Glomerular endothelial cell (primary cell): ENCODE measurements at regions not wholly inside any gene's neighbourhood (a gene's known extent, or its start where the extent isn't known, plus 50 kb on each side); places are given as distances from the start of the nearest gene placed in this dataset.

ENCODE experiments used
- DNase-seq: peaks from one replicate; pipeline ENCODE4 v3.0.0-alpha.2; 2011; ENCODE audit warnings: low read depth, low spot score; ENCODE audit errors: extremely low read depth

GRCh38 chr7:155198901-155199845 lies 98.5 kb upstream of the INSIG1 start:
- DNase-seq, result no peak

DNA sequence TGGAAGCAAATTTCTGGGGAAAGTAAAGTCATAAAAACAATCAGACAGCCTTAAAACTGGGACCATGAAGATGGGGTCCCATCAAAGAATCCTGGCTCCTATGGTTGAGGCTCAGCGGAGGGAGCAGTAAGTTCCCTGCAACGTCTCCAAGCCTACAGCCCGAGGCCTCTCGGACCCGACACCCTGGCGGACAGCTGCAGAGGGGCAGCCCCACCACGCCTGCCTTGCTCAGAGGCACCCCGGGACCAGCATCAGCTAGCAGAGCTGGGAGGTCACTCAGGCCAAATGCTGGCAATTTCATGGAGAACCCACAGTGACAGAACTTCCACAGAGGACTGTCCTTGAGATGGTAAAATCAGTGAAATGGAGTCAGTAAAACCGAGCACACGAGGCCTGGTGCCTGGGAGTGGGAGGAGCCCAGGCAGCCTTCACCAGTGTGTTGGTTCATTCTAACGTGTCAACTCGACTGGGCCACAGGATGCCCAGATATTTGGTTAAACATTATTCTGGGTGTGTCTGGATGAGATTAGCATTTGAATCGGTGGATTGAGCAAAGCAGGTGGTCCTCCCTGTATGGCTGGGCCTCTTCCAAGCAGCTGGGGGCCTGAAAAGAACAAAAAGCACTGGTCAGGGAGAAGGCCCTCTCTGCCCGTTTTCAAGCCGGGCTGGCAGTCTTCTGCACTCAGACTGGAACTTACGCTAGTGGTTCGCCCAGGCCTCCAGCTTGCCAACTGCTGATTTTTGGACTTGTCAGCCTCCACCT lies 96.2 kb upstream of the INSIG1 start:
- DNase-seq, result no peak

GRCh38 chr7:155202106-155202871 lies 95.4 kb upstream of the INSIG1 start:
- no peak for DNase-seq

DNA sequence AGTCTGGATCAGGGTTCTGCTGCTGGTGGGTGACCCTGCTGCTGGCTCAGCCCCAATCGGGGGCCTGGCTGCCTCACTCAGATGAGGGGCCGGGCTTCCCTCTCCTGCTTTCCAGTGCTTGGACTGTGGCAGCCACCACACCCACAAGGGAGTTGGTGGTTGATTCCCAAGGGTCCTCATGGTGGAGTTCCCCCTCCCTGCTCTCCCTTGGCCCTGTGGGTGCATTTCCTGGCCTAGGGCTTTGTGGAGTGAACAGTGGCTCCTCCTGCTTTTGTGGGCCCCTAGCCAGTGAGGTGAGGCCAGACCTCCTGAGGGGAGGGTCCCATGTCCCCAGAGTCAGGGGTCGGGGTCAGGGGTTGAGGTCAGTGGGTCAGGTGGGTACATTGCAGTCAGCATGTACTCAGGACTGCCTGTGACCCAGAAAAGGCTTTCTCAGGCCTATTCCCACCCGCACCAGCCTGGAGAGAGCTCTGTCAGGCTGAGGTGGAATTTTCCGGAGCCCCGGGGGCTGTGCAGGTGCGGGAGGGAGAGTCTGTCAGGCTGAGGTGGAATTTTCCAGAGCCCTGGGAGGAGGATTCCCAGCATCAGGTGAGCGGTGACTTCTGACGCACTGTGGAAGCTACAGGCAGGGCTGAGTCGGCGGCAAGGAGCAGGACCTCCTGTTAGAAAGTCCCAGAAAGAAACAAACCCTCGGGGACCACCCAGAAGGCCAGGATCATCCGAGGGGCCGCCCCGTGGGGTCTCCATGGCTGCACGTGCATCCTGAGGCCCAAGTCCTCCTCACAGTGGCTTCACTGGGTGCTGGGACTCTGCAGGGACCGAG lies 94.4 kb upstream of the INSIG1 start:
- no peak for DNase-seq

GRCh38 chr7:155203882-155204691 lies 93.6 kb upstream of the INSIG1 start:
- no peak for DNase-seq

- DNase-seq, result no peak
Measured at GRCh38 chr7:155204744-155205367, 92.8 kb upstream of the INSIG1 start.

DNA sequence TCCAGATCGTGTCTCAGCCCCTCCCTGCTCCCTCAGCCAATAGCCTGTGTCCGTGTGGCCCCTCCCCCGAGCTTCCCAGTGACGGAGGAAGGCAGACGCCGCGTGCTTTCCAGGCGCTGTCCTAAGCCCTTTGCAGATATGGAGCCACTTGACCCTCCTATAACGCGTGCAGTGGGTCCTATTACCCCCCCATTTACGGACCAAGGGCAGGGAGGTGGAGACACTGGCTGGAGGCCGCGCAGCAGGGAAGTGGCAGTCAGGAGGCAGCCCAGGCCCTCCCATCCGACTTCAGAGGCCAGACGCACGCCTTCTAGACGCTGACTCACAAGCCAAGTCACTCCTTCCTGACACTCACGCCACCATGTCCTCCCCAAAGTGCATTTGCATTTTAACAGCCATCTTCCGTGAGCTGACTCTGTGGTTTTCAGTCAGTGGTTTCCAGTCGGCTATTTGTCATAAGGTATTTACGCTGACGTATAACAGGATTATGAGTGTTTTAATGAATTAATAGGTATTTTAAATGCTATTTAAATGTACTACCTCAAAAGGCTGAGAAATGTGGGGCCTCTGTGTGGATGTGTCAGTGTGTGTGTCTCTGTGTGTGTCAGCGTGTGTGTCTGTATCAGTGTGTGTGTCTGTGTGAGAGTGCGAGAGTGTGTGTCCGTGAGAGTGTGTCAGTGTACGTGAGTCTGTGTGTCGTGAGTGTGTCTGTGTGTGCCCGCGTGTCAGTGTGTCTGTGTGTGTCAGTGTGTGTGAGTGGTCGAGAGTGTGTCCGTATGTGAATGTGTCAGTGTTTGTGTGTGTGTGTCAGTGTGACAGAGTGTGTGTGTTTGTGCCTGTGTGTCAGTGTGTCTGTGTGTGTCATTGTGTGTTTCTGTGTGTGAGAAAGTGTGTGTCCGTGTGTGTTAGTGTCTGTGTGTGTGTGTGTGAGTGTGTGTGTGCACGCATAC lies 92.0 kb upstream of the INSIG1 start:
- peak; percentile 91 for DNase-seq

DNA sequence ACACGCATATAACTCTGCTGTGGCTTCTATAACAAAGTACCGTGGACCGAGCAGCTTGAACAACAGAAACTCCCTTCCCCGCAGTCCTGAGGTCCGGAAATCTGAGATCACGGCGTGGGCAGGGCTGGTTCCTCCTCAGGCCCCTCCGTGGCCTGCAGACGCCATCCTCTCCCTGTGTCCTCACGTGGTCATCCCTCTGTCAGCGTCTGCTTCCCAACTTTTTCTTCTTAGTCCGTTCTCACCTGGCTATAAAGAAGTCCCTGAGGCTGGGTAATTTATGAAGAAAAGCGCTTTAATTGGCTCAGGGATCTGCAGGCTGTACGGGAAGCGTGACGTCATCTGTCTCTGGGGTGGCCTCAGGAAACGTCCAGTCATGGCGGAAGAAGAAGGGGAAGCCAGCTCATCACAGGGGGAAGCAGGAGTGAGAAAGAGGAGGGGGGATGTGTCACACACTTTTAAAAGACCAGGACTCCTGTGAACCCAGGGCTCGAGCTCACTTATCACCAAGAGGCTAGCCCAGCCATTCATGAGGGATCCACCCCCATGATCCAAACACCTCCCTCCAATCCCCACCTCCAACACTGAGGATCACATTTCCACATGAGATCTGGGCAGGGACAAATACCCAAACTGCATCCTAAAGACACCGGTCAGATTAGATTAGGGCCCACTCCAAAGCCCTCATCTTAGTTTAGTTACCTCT lies 91.2 kb upstream of the INSIG1 start:
- peak; percentile 97 for DNase-seq

- DNase-seq, result no peak
Measured at GRCh38 chr7:155207326-155208002, 90.2 kb upstream of the INSIG1 start.

DNA sequence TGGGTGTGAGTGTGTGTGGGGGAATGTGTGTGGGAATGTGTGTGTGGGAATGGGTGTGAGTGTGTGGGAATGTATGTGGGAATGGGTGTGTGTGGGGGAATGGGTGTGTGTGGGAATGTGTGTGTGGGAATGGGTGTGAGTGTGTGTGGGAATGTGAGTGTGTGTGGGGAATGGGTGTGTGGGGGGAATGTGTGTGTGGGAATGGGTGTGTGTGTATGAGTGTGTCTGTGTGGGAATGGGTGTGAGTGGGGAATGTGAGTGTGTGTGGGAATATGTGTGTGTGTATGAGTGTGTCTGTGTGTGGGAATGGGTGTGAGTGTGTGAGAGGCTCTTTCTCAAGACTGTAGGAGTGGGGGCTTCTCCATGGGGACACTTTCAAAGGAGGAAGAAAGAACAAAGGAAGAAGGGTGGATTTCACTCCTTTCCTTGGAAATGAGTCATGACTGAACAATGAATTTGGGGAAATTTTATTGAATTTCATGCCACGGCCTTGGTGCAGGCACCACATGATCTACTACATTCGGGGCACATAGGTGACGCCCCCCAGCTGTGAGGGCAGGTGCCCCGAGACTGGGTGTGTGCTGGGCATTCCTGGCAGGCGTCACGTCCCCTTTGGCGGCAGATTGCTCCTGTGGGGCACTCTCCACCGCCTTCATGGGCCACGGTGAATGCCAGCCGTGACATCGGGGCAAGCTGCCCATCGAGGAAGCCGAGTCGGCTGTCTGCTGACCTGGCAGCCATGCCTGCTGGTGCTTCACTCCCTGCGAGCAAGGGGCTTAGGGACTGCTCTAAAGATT lies 88.8 kb upstream of the INSIG1 start:
- peak; percentile 48 for DNase-seq

DNA sequence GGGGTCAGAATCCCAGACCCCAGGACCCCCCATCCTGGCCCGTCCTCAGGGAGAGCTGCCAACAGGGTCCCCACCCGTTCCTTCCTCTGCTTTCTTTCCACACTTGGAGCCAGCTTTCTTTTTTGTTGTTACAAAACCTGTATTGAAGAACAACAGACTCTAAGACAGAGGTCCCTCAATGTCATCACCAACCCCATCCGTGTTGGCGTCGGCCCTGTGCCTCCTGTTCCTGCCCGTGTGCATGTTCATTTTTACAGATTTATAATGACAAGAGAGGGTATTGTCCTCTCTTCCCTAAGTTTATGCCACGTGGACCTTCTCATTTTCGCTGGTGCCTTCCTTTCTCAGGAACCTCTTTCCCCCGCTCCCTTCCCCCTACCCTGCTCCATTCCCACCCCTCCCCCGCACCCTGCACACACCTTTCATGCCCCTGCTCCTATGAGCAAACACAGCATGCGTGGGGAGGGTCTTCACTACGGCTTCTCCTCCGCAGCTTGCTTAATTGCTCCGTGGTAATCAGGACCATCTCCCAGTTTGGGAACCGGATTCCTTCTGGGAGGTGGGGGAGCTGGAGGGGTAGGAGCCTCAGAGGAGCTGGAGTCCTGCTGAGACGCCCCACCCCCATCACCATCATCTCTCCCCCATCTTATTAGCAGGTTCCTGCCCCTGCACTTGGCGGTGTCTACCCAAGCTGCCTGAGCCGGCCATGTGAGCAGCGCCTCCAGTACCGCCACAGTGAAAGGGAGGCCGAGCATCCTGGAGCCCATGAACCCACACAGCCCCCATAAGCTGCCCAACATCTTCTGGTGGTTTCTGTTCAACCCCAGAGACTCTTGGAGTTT lies 88.0 kb upstream of the INSIG1 start:
- no peak for DNase-seq

- DNase-seq, result no peak
Measured at GRCh38 chr7:155210356-155210755, 87.3 kb upstream of the INSIG1 start.

DNA sequence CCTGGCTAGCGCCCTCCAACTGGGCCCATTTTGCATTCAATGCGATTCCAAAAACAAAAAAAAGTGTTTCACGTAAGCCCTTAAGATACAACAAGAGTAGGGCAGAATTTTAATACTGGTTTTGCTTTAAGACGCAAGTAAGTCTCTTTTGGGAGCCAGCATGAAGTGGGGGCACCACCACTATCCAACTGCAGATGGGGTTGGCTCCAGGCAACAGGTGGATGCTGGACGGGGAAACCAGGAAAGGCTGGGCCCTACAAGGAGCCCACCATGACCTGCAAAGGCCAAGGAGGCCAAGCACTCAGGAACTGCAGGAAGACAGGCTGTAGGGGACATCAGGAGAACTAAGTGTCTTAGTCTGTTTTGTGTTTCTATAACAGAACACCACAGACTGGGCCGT lies 86.5 kb upstream of the INSIG1 start:
- no peak for DNase-seq

- DNase-seq, result no peak
Measured at GRCh38 chr7:155211761-155212160, 85.9 kb upstream of the INSIG1 start.
